Adipocyte (in vitro differentiated cells): ENCODE measurements at regions not wholly inside any gene's neighbourhood (a gene's known extent, or its start where the extent isn't known, plus 50 kb on each side); places are given as distances from the start of the nearest gene placed in this dataset.
A peak's percentile ranks its signal among the peaks of the same experiment; 100 is the strongest.

Experiments used
- DNase-seq: peaks from one replicate; pipeline ENCODE4 v3.0.0-alpha.2; 2015; ENCODE audit warnings: low read depth
- H3K27me3 ChIP-seq: replicated peaks from 2 replicates; pipeline ENCODE4 v1.7.0; 2013; ENCODE audit warnings: mild to moderate bottlenecking, low read length, moderate library complexity; ENCODE audit not compliant: control insufficient read depth, insufficient read depth
- H3K36me3 ChIP-seq: 2 replicates; pipeline ENCODE4 v1.7.0; 2013; ENCODE audit warnings: low read length, mild to moderate bottlenecking, moderate library complexity; ENCODE audit not compliant: control insufficient read depth, insufficient read depth, severe bottlenecking
- H3K4me1 ChIP-seq: 2 replicates; pipeline ENCODE4 v1.7.0; 2013; ENCODE audit warnings: mild to moderate bottlenecking, low read length, moderate library complexity; ENCODE audit not compliant: control insufficient read depth, insufficient read depth
- H3K4me3 ChIP-seq: 2 replicates; pipeline ENCODE4 v1.7.0; 2013; ENCODE audit warnings: mild to moderate bottlenecking, low read length, moderate library complexity
- H3K9ac ChIP-seq: 2 replicates; pipeline ENCODE4 v1.7.0; 2013; ENCODE audit warnings: mild to moderate bottlenecking, low read length, moderate library complexity
- H3K9me3 ChIP-seq: 2 replicates; pipeline ENCODE4 v1.7.0; 2013; ENCODE audit warnings: mild to moderate bottlenecking, low read length, moderate library complexity; ENCODE audit not compliant: control insufficient read depth

DNA sequence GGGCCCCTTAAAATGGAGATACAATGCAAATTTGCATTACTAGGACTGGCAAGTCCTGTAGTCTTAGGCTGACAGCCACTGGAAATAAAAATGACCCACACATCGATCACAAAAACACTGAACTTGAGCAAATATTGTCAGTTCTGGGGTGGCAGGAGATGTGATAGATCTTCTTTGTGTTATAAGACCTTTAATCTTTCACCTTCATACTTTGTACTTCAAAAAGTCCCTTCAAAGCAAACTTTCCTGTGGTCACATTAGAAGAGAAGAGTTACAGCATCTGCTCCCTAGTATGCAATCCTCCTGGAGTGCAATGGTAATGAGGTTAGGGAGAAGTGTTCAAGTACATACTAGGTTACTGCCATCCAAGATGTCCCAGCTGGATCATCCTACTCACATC is 149.4 kb upstream of the KCNMB2 start:
- H3K4me3 ChIP-seq, result no peak overlapping the region
- no peaks in the 10 kb centered on the region for H3K9me3 ChIP-seq
- peaks cover 34% of the 10 kb centered on the region for H3K4me1 ChIP-seq
- DNase-seq, result no peak
- no peaks in the 10 kb centered on the region for H3K27me3 ChIP-seq
- H3K9ac ChIP-seq, result no peak overlapping the region
- no peaks in the 10 kb centered on the region for H3K36me3 ChIP-seq

DNA sequence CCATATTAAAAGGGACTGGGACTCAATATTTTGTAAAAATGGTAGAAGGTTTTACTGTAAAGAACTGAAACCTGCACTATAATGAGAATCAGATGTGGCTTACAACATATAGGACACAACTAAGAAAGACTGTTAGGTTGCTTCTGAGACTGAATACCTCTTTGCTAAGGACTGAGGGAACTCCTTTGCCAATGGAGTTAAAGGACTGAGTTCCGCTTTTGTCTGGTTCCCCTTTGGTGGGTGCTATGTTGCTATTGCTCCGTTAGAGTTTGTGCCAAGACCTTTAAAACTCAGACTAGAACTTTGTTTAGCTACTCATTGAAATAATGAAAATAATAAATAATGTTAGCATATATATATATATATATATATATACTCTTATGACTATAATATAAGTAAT is 147.8 kb upstream of the KCNMB2 start:
- Histone ChIP-seq H3K4me1 (peaks cover 33% of the 10 kb centered on the region), H3K9ac (no peak overlapping the region), H3K4me3 (no peak overlapping the region), H3K36me3 (no peaks in the 10 kb centered on the region), H3K9me3 (no peaks in the 10 kb centered on the region), H3K27me3 (no peaks in the 10 kb centered on the region)
- no peak for DNase-seq

DNA sequence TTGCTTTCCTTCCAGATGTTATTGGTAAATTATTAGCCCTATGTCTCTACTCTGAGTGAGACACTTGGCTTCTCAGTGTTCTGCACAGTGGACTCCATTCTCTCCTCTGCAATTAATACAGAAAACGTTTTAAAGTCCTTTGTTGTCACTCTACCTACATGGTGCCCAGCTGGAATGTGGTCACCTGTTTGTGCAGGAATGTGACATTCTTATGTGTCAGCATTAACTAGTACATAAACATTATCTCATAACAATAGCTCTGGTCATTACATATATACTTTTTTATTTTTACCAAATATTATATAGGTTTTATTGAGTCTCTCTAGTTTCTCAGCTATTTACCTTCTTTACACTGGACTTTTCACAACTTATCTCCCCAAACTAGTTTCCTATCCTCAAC is 147.0 kb upstream of the KCNMB2 start:
- H3K4me1 ChIP-seq, result peaks cover 33% of the 10 kb centered on the region
- H3K36me3 ChIP-seq, result no peaks in the 10 kb centered on the region
- DNase-seq, result no peak
- no peak overlapping the region for H3K9ac ChIP-seq
- no peaks in the 10 kb centered on the region for H3K27me3 ChIP-seq
- H3K4me3 ChIP-seq, result no peak overlapping the region
- H3K9me3 ChIP-seq, result no peaks in the 10 kb centered on the region

DNA sequence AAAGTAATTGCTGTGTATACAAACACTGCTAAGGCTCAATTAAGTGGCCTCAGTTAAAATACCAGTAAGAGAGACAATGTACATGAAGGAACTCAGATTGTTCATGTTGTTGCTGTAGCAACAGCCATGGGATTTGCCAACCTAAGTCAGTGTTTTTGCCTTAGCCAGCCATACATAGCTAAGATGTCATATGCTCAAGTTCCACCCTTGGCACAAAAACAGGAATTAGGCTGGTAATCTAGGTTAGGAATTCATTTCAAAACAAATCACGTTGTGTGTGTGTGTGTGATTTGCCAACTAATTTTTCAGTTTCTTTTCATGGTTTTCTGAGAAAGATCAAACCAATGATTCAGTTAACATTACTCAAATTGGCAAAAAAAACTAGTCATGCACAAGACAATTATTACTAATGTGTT is 143.7 kb upstream of the KCNMB2 start:
- H3K4me3 ChIP-seq, result peak overlapping the region; percentile 67
- H3K9ac ChIP-seq, result peak overlapping the region; percentile 79
- peaks cover 32% of the 10 kb centered on the region for H3K4me1 ChIP-seq
- H3K27me3 ChIP-seq, result no peaks in the 10 kb centered on the region
- no peaks in the 10 kb centered on the region for H3K9me3 ChIP-seq
- DNase-seq, result peak; percentile 81
- no peaks in the 10 kb centered on the region for H3K36me3 ChIP-seq

DNA sequence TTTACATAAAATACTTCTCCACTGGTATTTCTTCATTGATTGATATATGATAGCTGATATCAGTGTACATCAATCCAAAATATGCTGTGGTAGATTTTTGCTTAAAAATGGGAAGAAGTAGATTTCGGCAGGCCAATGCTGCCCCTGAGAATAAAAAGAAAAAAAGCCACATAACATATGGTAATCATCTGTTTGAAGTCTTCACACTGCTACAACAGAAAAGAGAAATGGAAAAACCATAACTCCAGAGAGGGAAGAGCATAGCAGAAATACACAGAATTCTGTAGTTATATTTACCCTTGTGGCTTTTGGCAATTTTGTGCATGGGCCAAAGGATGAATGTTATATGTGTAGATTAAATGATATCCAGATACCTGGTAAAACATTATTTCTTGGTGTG is 143.1 kb upstream of the KCNMB2 start:
- H3K4me1 ChIP-seq, result peaks cover 33% of the 10 kb centered on the region
- H3K36me3 ChIP-seq, result no peaks in the 10 kb centered on the region
- H3K27me3 ChIP-seq, result no peaks in the 10 kb centered on the region
- H3K9me3 ChIP-seq, result peaks cover 1% of the 10 kb centered on the region
- no peak for DNase-seq
- H3K4me3 ChIP-seq, result peak overlapping the region; percentile 67
- H3K9ac ChIP-seq, result peak overlapping the region; percentile 79

DNA sequence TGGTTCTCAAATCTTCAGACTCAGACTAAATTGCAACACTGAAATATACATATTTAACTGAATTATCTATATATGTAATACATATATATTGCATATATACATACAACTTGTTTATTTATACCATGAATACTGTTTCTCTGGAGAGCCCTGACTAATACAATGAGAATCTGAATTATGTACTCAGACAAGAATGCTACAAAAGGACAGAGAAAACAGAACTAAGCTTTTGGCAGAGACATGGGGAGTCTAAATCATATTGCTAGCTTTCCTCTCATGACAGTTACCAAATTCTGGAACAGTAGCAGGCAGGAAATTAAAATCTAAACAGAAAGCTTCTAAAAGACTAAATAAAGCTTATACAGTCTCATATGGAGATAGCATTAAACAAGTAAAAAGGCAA is 142.4 kb upstream of the KCNMB2 start:
- H3K36me3 ChIP-seq, result no peaks in the 10 kb centered on the region
- DNase-seq, result peak; percentile 76
- no peaks in the 10 kb centered on the region for H3K27me3 ChIP-seq
- peak overlapping the region; percentile 79 for H3K9ac ChIP-seq
- H3K9me3 ChIP-seq, result peaks cover 8% of the 10 kb centered on the region
- peak overlapping the region; percentile 7 for H3K4me3 ChIP-seq
- H3K4me1 ChIP-seq, result peaks cover 33% of the 10 kb centered on the region

DNA sequence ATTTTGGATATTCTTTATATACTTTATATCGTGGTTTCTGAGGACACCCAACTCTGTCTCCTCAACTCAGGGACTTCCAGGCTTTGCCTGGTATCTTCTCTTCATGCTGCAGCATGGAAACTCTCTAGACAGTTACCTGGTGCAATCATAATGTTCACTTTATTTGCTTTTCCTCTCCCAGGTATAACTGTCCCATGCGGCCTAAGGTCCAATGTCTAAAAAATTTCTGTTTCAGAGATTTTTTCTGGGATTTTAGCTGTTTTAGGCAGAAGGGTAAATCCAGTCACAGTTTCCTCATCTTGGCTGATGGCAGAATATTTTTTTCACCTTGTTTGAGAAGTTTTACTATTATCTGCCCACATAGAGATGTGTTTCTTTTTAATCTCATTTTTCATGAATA is 139.9 kb upstream of the KCNMB2 start:
- no peaks in the 10 kb centered on the region for H3K36me3 ChIP-seq
- H3K27me3 ChIP-seq, result no peaks in the 10 kb centered on the region
- H3K4me1 ChIP-seq, result peaks cover 33% of the 10 kb centered on the region
- peaks cover 11% of the 10 kb centered on the region for H3K9me3 ChIP-seq
- H3K4me3 ChIP-seq, result no peak overlapping the region
- no peak overlapping the region for H3K9ac ChIP-seq
- DNase-seq, result no peak

DNA sequence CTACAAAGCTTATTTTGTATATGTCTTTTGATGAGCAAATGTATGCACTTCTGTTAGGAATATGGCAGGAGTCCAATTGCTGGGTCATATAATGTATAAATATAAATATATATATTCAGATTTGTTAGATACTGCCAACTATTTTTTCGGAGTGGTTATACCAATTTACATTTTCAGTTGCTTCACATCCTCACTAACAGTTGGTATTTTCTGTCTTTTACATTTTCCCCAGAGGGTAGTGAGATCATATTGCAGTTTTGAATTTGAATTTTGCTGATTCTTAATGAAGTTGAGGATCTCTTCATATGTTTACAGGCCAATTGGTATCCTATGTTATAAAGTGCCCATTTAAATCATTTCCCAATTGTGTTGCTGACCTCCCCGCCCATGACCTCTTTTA is 139.0 kb upstream of the KCNMB2 start:
- Histone ChIP-seq H3K27me3 (no peaks in the 10 kb centered on the region), H3K4me1 (peaks cover 31% of the 10 kb centered on the region), H3K4me3 (no peak overlapping the region), H3K36me3 (no peaks in the 10 kb centered on the region), H3K9ac (no peak overlapping the region), H3K9me3 (peaks cover 11% of the 10 kb centered on the region)
- no peak for DNase-seq

DNA sequence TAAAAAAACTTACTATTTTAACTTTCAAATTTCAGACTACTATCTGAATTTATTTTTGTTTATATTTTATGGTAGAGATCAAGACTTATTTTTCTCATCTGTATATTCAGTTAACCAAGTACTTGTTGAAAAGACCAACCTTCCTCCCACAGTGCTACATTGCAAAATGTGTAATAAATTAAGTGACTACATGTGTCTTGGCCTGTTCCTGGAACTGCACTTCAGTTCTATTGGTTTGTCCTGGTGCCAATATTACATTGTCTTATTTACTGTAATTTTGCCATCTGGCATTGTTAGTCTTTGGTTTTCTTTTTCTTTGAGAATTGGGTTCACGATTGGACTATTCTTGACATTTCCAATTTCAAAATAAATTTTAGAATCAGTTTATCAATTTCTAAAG is 138.4 kb upstream of the KCNMB2 start:
- H3K36me3 ChIP-seq, result no peaks in the 10 kb centered on the region
- DNase-seq, result no peak
- H3K9me3 ChIP-seq, result peaks cover 11% of the 10 kb centered on the region
- H3K4me3 ChIP-seq, result no peak overlapping the region
- no peaks in the 10 kb centered on the region for H3K27me3 ChIP-seq
- no peak overlapping the region for H3K9ac ChIP-seq
- peaks cover 25% of the 10 kb centered on the region for H3K4me1 ChIP-seq

DNA sequence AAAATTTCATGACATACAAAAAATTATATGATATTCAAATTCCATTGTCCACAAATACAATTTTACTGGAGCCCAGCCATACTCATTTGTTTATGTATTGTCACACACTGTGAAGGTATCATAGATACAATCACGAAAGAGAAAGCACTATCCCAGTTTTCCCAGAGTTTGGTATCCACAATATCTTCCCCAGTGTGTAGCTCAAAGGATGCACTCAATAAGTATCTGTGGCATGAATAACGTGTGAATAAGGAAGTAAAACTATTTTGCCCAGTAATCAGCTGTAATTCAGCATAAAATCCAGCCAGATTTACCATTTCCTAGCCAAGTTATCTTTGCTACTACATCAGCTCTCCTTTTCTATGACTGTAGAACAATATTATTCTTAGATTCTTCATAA is 131.3 kb upstream of the KCNMB2 start:
- no peak for DNase-seq
- Histone ChIP-seq H3K9ac (no peak overlapping the region), H3K4me3 (no peak overlapping the region), H3K9me3 (no peaks in the 10 kb centered on the region), H3K27me3 (no peaks in the 10 kb centered on the region), H3K36me3 (no peaks in the 10 kb centered on the region), H3K4me1 (peaks cover 24% of the 10 kb centered on the region)

DNA sequence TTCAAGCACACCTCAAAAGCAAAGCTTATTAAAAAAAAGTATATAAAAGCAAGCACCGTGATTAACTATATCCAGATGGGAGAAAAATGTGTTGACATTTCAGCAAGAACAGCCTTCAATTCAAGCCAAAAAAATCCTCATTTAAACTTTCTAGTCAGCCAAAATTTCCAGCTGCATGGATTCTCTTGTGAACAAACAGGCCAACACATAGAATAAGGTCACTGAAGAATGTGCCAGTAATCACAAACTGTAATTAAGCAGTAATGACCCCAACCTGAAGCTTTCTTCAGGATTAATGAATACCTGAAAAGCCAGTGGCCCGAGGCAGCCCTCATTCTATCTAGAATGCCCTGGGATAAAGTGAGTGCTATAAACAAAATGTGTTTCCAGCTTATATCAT is 130.7 kb upstream of the KCNMB2 start:
- H3K4me3 ChIP-seq, result no peak overlapping the region
- H3K9ac ChIP-seq, result peak overlapping the region; percentile 27
- no peaks in the 10 kb centered on the region for H3K9me3 ChIP-seq
- no peaks in the 10 kb centered on the region for H3K27me3 ChIP-seq
- H3K4me1 ChIP-seq, result peaks cover 24% of the 10 kb centered on the region
- no peaks in the 10 kb centered on the region for H3K36me3 ChIP-seq
- DNase-seq, result peak; percentile 62

DNA sequence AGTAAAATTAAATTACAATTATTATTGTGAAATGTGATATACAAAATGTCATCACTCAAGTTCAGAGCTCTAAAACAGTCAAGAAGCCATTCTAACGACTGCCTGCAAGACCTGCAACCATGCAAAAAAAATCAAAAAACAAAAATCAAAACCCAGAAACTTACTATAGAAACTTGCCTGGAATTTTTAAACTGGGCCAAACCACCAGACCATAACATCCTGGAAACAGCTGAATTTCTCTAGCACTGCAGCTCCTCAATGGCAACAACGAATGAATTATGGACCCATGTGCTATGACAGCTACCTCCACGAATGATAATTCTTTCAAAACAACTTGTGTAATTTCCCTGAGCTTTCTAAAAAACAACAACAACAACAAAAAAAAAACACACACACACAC is 130.0 kb upstream of the KCNMB2 start:
- no peaks in the 10 kb centered on the region for H3K36me3 ChIP-seq
- peaks cover 24% of the 10 kb centered on the region for H3K4me1 ChIP-seq
- no peak overlapping the region for H3K4me3 ChIP-seq
- H3K9ac ChIP-seq, result no peak overlapping the region
- no peaks in the 10 kb centered on the region for H3K9me3 ChIP-seq
- DNase-seq, result peak; percentile 50
- H3K27me3 ChIP-seq, result no peaks in the 10 kb centered on the region
